Left lung (tissue), 4 donors: ENCODE measurements at regions not wholly inside any gene's neighbourhood (a gene's known extent, or its start where the extent isn't known, plus 50 kb on each side); places are given as distances from the start of the nearest gene placed in this dataset.

Experiments
- ATAC-seq: fragments of 200-7000 bp; cut with Tn5 transposase; one replicate; pipeline ENCODE4 v1.9.1; 2020; ENCODE audit warnings: moderate library complexity
- DNase-seq, 4 donors: peaks; one replicate each; pipeline ENCODE4 v3.0.0-alpha.2; 2013 to 2020
- H3K27ac ChIP-seq, 2 donors: fragments of 200-600 bp; sonication (generic) in 1 of 2; one replicate each; pipeline versions ENCODE4 v1.5.0 to v1.8.0; 2020 to 2021
- H3K27me3 ChIP-seq, 2 donors: fragments of 200-600 bp; sonication (generic) in 1 of 2; one replicate each; pipeline versions ENCODE4 v1.5.0 to v1.8.0; 2020 to 2021
- H3K36me3 ChIP-seq, 2 donors: fragments of 200-600 bp; sonication (generic) in 1 of 2; one replicate each; pipeline versions ENCODE4 v1.5.0 to v1.8.0; 2020 to 2021
- H3K4me1 ChIP-seq, 2 donors: fragments of 200-600 bp; one replicate each; pipeline ENCODE4 v1.8.0; 2021
- H3K4me3 ChIP-seq, 2 donors: fragments of 200-600 bp; sonication (generic) in 1 of 2; one replicate each; pipeline versions ENCODE4 v1.5.0 to v1.8.0; 2020 to 2021; ENCODE audit warnings: mild to moderate bottlenecking in 1 of 2
- H3K9me3 ChIP-seq, 2 donors: fragments of 200-600 bp; sonication (generic) in 1 of 2; one replicate each; pipeline versions ENCODE4 v1.5.0 to v1.8.0; 2020 to 2021
- intact Hi-C, 2 donors: fragments of 100-400 bp; cut with DNase I; formaldehyde crosslinking; loops; one replicate each; pipeline versions ENCODE4 v1.11.2 to v1.14.2; 2022
- TF ChIP-seq, protein P1 (sequence below), 2 donors: fragments of 200-600 bp; sonication (generic) in 1 of 2; IDR thresholded peaks; one replicate each; pipeline versions ENCODE4 v1.5.0 to v1.8.0; 2021; ENCODE audit warnings: antibody characterized with exemption in 2 of 2
- donor health status: DM: no; HTN: yes; CAD: no.
- donor health status: DM: no; HTN: no; CAD: no.

DNA sequence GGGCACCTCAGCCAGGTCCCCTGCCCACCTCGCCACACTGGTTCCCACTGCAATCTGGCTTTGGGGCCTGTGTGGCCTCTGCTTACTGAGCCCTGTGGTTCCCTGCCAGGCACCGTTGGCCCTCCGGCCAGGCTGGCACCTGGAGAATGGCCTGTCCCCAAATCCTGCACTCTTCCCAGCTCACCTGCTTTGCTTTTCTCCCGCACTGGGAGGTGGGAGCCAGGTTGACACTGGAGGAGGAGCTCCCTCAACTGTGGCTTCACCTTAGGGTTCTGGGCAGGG is 97.0 kb downstream of the SCGB2B2 start:
- H3K4me1 ChIP-seq = no peaks in the 10 kb centered on the region
- TF ChIP-seq, protein P1, sequence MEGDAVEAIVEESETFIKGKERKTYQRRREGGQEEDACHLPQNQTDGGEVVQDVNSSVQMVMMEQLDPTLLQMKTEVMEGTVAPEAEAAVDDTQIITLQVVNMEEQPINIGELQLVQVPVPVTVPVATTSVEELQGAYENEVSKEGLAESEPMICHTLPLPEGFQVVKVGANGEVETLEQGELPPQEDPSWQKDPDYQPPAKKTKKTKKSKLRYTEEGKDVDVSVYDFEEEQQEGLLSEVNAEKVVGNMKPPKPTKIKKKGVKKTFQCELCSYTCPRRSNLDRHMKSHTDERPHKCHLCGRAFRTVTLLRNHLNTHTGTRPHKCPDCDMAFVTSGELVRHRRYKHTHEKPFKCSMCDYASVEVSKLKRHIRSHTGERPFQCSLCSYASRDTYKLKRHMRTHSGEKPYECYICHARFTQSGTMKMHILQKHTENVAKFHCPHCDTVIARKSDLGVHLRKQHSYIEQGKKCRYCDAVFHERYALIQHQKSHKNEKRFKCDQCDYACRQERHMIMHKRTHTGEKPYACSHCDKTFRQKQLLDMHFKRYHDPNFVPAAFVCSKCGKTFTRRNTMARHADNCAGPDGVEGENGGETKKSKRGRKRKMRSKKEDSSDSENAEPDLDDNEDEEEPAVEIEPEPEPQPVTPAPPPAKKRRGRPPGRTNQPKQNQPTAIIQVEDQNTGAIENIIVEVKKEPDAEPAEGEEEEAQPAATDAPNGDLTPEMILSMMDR (IDR thresholded peaks at IDR 0.05) = no peak
- peaks cover 0 to 3% of the 10 kb centered on the region in 2 donors for H3K9me3 ChIP-seq
- ATAC-seq (no peak), DNase-seq (no peak)
- H3K27me3 ChIP-seq = peaks cover 0 to 16% of the 10 kb centered on the region in 2 donors
- no peaks in the 10 kb centered on the region for H3K36me3 ChIP-seq
- H3K4me3 ChIP-seq = no peak overlapping the region
- intact Hi-C loops = no loop called here
- H3K27ac ChIP-seq = no peak overlapping the region

DNA sequence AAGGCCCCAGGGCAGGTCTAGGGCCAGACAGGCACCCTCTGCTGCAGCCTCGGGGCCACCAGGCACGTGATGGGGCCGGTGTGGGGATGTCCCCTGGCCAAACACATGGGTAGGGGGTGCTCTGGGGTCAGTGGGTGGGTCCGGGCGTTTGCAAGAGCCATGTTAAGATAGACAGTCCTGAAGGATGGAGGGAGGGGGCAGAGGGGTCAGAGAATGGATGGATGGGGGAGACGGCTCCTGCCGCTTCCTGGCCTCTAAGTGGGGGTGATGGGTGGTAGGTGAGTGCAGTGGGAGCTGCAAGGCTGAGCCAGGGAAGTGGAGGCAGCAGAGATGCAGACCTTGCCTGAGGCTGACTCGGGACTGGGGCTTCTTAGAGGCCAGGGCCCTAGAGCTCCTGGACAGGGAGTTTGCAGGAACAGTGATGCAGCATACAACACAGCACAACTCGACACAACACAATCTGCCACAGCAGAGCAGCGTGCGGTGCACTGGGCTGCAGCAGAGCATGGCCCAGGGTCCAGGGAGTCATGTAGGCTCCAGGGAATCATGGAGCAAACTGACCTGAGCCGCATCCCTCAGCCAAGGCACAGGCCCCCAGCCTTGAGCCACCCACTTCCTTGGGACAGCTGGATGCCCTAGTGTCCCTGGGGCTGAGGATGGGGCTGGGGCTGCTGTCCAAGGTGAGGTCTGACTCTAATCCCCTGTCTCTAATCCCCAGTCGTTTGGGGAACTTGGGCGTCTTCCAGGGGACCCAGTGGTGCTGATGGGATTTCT is 97.5 kb downstream of the SCGB2B2 start:
- intact Hi-C loops = no loop called here
- no peak for DNase-seq
- Histone ChIP-seq H3K36me3 (no peaks in the 10 kb centered on the region), H3K27ac (no peak overlapping the region), H3K4me3 (no peak overlapping the region), H3K4me1 (no peaks in the 10 kb centered on the region), H3K9me3 (peaks cover 0 to 3% of the 10 kb centered on the region in 2 donors), H3K27me3 (peaks cover 0 to 16% of the 10 kb centered on the region in 2 donors)
- TF ChIP-seq, protein P1 (IDR thresholded peaks at IDR 0.05) = no peak
- ATAC-seq = no peak

DNA sequence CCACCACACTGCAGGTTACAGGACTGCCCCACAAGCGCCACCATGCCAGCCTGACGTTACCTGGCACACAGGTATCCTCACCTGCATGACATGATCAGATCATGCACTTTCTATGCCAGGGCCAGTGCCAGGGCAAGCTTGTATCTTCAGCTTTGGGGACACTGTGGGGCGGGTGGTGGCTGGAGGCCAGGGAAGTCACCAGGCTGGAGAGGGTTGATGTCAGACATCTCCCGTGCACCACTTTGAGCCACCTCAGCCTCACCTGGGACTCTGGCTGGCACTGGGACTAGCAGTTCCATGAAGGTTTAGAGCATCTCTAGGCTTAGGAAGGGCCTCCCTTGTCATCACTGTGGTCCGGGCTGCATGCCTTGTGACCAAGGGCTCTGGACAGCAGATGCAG is 97.2 kb downstream of the WTIP start:
- H3K4me3 ChIP-seq = no peak overlapping the region
- DNase-seq (no peak), ATAC-seq (no peak)
- H3K27me3 ChIP-seq = peaks cover 0 to 16% of the 10 kb centered on the region in 2 donors
- no peaks in the 10 kb centered on the region for H3K36me3 ChIP-seq
- intact Hi-C loops = no loop called here
- TF ChIP-seq, protein P1 (IDR thresholded peaks at IDR 0.05) = no peak
- no peak overlapping the region for H3K27ac ChIP-seq
- no peaks in the 10 kb centered on the region for H3K4me1 ChIP-seq
- peaks cover 0 to under 1% of the 10 kb centered on the region in 2 donors for H3K9me3 ChIP-seq

DNA sequence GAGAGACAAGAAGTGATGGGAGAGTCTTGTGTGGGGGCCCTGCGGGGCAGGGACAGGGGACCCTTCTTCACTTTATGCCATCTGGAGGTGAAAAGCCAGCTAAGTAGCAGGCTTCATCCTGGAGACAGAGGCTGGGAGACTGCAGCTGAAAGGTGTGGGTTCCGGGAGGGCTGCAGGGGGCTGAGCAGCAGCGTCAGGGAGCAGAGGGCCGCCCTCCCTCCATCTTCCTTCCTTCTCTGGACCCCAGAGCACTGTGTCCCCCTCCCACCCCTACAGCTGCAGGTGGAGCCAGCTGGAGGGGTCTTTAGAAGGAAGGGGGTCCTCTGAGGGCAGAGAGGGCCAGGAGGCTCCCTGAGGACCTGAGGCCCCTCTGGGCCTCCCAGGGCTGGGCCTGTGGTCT is 96.6 kb downstream of the WTIP start:
- TF ChIP-seq, protein P1 (IDR thresholded peaks at IDR 0.05) = no peak
- peaks cover 0 to 16% of the 10 kb centered on the region in 2 donors for H3K27me3 ChIP-seq
- intact Hi-C loops = no loop called here
- H3K4me1 ChIP-seq = no peaks in the 10 kb centered on the region
- no peak for DNase-seq
- H3K27ac ChIP-seq = no peak overlapping the region
- H3K4me3 ChIP-seq = no peak overlapping the region
- no peak for ATAC-seq
- H3K9me3 ChIP-seq = peaks cover 0 to 4% of the 10 kb centered on the region in 2 donors
- no peaks in the 10 kb centered on the region for H3K36me3 ChIP-seq

DNA sequence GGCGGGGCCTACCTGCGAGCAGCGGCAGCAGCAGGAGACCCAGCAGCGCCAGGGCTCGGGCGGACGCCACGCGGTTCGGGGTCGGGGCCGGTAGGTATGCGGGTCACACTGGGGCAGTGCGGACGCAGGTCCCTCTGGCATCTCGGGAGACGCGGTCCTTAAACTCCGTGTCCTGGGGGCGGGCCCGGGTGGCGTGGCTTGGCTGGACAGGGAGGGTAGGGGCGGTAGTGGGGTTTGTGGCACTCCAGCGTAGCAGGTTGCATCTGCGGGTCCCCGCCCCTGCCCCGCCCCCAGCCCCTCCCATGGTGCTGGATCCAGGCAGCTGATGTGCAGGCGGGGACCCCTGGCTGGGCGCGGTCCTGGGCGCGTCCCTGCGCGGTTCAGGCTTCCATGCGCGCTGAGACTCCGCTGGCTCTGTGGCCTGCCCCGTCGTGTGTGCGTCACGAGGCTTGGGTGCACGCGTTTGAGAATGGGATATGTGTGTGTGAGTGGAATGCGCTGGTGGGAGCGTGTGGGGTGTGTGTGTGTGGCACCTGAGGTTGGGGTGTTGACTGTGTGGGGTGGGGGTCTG is 96.1 kb downstream of the WTIP start:
- DNase-seq (no peak), ATAC-seq (no peak)
- TF ChIP-seq, protein P1 (IDR thresholded peaks at IDR 0.05) = no peak
- H3K4me1 ChIP-seq = no peaks in the 10 kb centered on the region
- intact Hi-C loops = no loop called here
- peaks cover 0 to 16% of the 10 kb centered on the region in 2 donors for H3K27me3 ChIP-seq
- H3K36me3 ChIP-seq = no peaks in the 10 kb centered on the region
- H3K27ac ChIP-seq = no peak overlapping the region
- peaks cover 0 to 4% of the 10 kb centered on the region in 2 donors for H3K9me3 ChIP-seq
- H3K4me3 ChIP-seq = no peak overlapping the region
